ENCODE measurements at regions not wholly inside any gene's neighbourhood (a gene's known extent, or its start where the extent isn't known, plus 50 kb on each side); places are given as distances from the start of the nearest gene placed in this dataset.
A peak's percentile ranks its signal among the peaks of the same experiment; 100 is the strongest.

DNA sequence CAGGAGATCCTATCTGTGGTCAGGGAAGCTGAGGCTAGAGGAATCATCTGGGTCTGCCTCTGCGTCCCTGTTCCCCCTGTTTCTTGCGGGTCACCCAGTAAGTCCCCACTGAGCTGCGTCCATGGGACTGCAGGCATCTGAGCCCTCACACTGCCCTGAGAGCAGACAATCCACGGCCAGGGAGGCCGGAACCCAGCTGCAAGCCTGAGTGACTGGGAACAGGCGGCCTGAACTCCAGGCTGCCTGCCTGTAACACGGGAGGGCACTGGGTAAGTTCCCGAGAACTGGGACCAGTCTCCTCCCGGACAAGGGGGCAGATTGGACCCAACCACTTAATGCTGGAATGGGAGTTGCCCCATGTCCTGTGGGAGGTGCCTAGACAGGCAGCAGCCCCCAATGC lies 727.4 kb downstream of the BRD1 start (continued):
- TF ChIP-seq, protein P1, sequence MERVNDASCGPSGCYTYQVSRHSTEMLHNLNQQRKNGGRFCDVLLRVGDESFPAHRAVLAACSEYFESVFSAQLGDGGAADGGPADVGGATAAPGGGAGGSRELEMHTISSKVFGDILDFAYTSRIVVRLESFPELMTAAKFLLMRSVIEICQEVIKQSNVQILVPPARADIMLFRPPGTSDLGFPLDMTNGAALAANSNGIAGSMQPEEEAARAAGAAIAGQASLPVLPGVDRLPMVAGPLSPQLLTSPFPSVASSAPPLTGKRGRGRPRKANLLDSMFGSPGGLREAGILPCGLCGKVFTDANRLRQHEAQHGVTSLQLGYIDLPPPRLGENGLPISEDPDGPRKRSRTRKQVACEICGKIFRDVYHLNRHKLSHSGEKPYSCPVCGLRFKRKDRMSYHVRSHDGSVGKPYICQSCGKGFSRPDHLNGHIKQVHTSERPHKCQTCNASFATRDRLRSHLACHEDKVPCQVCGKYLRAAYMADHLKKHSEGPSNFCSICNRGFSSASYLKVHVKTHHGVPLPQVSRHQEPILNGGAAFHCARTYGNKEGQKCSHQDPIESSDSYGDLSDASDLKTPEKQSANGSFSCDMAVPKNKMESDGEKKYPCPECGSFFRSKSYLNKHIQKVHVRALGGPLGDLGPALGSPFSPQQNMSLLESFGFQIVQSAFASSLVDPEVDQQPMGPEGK (tag by site-specific recombination; IDR thresholded peaks at IDR 0.05) = no peak
- TF ChIP-seq ZNF768 (tag by site-specific recombination; IDR thresholded peaks at IDR 0.05) (no peak), ZNF560 (tag by site-specific recombination; IDR thresholded peaks at IDR 0.05; ENCODE audit: borderline replicate concordance) (no peak), ZNF658 (tag by site-specific recombination; IDR thresholded peaks at IDR 0.05) (no peak), ZNF624 (tag by site-specific recombination; IDR thresholded peaks at IDR 0.05) (no peak), KLF1 (tag by site-specific recombination; IDR thresholded peaks at IDR 0.05) (no peak), OVOL3 (tag by site-specific recombination; IDR thresholded peaks at IDR 0.05) (no peak)

DNA sequence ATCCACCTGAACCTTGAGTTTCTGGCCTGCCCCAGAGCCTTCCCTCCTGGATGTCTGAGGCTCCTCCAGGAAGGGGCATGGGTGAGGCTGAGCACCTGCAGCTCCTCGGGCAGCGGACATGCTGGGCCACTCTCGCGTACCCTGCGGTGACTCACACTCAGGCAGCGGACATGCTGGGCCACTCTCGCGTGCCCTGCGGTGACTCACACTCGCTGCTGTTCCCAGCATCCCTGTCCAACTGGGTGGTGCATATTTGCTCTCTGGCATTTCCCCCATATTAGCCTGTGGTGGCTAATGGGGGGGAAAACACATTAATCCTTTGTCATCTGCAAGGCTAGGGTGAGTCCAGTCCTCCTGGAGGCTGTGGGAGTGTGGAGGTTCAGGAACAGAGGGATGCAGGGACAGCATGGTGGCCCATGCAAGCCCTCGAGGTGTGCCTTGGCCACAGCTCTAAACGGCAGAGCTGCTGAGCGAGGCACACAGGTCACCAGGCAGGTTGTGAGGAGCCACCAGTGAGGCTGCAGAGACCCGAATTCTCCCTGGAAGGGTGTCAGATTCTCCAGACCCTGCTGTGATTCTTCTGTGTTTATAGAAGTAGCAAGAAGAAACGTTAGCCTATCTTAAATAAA lies 728.1 kb downstream of the BRD1 start:
- H3K36me3 ChIP-seq (ENCODE audit: control insufficient read depth in 2 of 2, insufficient read depth in 1 of 2, low read length in 2 of 2) = no peaks in the 10 kb centered on the region
- TF ChIP-seq, protein P2, sequence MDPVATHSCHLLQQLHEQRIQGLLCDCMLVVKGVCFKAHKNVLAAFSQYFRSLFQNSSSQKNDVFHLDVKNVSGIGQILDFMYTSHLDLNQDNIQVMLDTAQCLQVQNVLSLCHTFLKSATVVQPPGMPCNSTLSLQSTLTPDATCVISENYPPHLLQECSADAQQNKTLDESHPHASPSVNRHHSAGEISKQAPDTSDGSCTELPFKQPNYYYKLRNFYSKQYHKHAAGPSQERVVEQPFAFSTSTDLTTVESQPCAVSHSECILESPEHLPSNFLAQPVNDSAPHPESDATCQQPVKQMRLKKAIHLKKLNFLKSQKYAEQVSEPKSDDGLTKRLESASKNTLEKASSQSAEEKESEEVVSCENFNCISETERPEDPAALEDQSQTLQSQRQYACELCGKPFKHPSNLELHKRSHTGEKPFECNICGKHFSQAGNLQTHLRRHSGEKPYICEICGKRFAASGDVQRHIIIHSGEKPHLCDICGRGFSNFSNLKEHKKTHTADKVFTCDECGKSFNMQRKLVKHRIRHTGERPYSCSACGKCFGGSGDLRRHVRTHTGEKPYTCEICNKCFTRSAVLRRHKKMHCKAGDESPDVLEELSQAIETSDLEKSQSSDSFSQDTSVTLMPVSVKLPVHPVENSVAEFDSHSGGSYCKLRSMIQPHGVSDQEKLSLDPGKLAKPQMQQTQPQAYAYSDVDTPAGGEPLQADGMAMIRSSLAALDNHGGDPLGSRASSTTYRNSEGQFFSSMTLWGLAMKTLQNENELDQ (tag by site-specific recombination; IDR thresholded peaks at IDR 0.05; ENCODE audit: low read depth) = no peak
- TF ChIP-seq, protein P3, sequence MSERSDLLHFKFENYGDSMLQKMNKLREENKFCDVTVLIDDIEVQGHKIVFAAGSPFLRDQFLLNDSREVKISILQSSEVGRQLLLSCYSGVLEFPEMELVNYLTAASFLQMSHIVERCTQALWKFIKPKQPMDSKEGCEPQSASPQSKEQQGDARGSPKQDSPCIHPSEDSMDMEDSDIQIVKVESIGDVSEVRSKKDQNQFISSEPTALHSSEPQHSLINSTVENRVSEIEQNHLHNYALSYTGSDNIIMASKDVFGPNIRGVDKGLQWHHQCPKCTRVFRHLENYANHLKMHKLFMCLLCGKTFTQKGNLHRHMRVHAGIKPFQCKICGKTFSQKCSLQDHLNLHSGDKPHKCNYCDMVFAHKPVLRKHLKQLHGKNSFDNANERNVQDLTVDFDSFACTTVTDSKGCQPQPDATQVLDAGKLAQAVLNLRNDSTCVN (tag by site-specific recombination; optimal IDR thresholded peaks at IDR 0.05) = peak; percentile 34
- TF ChIP-seq GFI1B (tag by site-specific recombination; IDR thresholded peaks at IDR 0.05) = no peak
- peak; percentile 99 for TF ChIP-seq ZIC2 (tag by site-specific recombination; IDR thresholded peaks at IDR 0.05)
- TF ChIP-seq ZNF837 (tag by site-specific recombination; IDR thresholded peaks at IDR 0.05) = no peak
- TF ChIP-seq ZBTB17 (tag by site-specific recombination; IDR thresholded peaks at IDR 0.05) = no peak
- no peak overlapping the region for H3K27ac ChIP-seq (ENCODE audit: extremely low read depth, low read depth, low read length)
- ChIA-PET CTCF (interaction anchor here (0.6 kb wide), 1 partner anchor 366 kb away, joined by 3 read pairs; no protein-coding TSS in a partner anchor), POLR2A (interaction anchor here (0.6 kb wide), 1 partner anchor 33 kb away, joined by 9 read pairs; no protein-coding TSS in a partner anchor)
- H3K9me3 ChIP-seq (ENCODE audit: control insufficient read depth, insufficient read depth, low read depth, low read length) = no peaks in the 10 kb centered on the region
- H3K4me3 ChIP-seq (ENCODE audit: low read depth, low read length) = no peak overlapping the region
- no peaks in the 10 kb centered on the region for H3K4me1 ChIP-seq (ENCODE audit: control insufficient read depth, insufficient read depth, low read length)

DNA sequence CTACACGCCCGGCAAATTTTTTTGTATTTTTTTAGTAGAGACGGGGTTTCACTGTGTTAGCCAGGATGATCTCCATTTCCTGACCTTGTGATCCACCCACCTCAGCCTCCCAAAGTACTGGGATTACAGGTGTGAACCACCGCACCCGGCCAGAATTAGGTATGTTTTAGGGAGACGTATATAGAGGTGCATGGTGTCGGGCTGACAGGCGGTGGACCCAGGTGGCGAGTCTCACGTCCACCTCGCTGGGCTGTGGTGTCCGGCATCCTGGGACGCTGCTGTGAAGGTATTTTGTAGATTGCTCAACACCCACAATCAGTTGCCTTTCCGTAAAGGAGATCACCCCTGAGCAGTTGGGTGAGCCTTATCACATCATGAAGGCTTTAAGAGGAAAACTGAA lies 728.6 kb downstream of the BRD1 start:
- ChIA-PET POLR2A (no interaction called here), CTCF (no interaction called here)
- Histone ChIP-seq H3K9me3 (ENCODE audit: control insufficient read depth, insufficient read depth, low read depth, low read length) (no peaks in the 10 kb centered on the region), H3K27ac (ENCODE audit: extremely low read depth, low read depth, low read length) (no peak overlapping the region), H3K4me1 (ENCODE audit: control insufficient read depth, insufficient read depth, low read length) (no peaks in the 10 kb centered on the region), H3K4me3 (ENCODE audit: low read depth, low read length) (no peak overlapping the region), H3K36me3 (ENCODE audit: control insufficient read depth in 2 of 2, insufficient read depth in 1 of 2, low read length in 2 of 2) (no peaks in the 10 kb centered on the region)
- TF ChIP-seq, protein P4, sequence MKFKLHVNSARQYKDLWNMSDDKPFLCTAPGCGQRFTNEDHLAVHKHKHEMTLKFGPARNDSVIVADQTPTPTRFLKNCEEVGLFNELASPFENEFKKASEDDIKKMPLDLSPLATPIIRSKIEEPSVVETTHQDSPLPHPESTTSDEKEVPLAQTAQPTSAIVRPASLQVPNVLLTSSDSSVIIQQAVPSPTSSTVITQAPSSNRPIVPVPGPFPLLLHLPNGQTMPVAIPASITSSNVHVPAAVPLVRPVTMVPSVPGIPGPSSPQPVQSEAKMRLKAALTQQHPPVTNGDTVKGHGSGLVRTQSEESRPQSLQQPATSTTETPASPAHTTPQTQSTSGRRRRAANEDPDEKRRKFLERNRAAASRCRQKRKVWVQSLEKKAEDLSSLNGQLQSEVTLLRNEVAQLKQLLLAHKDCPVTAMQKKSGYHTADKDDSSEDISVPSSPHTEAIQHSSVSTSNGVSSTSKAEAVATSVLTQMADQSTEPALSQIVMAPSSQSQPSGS (tag by site-specific recombination; IDR thresholded peaks at IDR 0.05; ENCODE audit: low read depth) = no peak
